Glutamatergic neuron (in vitro differentiated cells): ENCODE measurements at regions not wholly inside any gene's neighbourhood (a gene's known extent, or its start where the extent isn't known, plus 50 kb on each side); places are given as distances from the start of the nearest gene placed in this dataset.

Source experiments
- DNase-seq: peaks from one replicate; pipeline ENCODE4 v3.0.0; 2022
- H3K27ac Mint-ChIP-seq: one replicate; pipeline ENCODE4 v1.8.0; 2020; ENCODE audit warnings: mild to moderate bottlenecking, mixed read lengths, inconsistent platforms; ENCODE audit not compliant: unreplicated experiment
- H3K27me3 Mint-ChIP-seq: one replicate; pipeline ENCODE4 v1.8.0; 2020; ENCODE audit warnings: mild to moderate bottlenecking, moderate library complexity, mixed read lengths, inconsistent platforms; ENCODE audit not compliant: unreplicated experiment
- H3K36me3 Mint-ChIP-seq: one replicate; pipeline ENCODE4 v1.8.0; 2020; ENCODE audit warnings: mild to moderate bottlenecking, mixed read lengths, inconsistent platforms; ENCODE audit not compliant: unreplicated experiment
- H3K4me1 Mint-ChIP-seq: one replicate; pipeline ENCODE4 v1.8.0; 2020; ENCODE audit warnings: mild to moderate bottlenecking, low read depth, mixed read lengths, inconsistent platforms; ENCODE audit not compliant: unreplicated experiment
- H3K4me3 Mint-ChIP-seq: one replicate; pipeline ENCODE4 v1.8.0; 2020; ENCODE audit warnings: mild to moderate bottlenecking, mixed read lengths, inconsistent platforms; ENCODE audit not compliant: unreplicated experiment
- H3K9me3 Mint-ChIP-seq: one replicate; pipeline ENCODE4 v1.8.0; 2020; ENCODE audit warnings: mild to moderate bottlenecking, moderate library complexity, mixed read lengths, inconsistent platforms; ENCODE audit not compliant: unreplicated experiment
- TF ChIP-seq, protein P1 (sequence below): fragments of 200-600 bp; sonication (generic); IDR thresholded peaks from one replicate; pipeline ENCODE4 v1.5.0; 2021; ENCODE audit not compliant: partially characterized antibody, unreplicated experiment

DNA sequence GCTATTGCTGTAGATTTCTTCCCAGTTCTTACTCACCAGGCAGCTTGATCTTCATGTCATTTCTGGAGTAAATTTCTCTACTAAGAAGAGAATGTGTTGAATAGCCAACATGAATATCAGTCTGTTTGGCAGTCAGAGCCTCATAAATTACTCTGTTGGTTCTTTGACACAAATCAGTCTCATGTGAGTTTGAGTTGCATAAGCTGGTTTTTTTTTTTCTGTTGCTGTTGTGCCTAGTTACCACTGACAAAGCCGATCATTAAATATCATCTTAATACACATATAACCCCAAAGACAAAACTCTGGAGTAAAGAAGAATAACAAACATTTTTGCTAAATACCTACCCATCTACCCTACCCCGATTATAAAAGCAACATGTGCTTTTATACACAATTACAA is 240.5 kb upstream of the KCNJ16 start:
- no peak for DNase-seq
- H3K9me3 Mint-ChIP-seq, result peaks cover 3% of the 10 kb centered on the region
- no peak overlapping the region for H3K4me3 Mint-ChIP-seq
- no peaks in the 10 kb centered on the region for H3K4me1 Mint-ChIP-seq
- TF ChIP-seq, protein P1, sequence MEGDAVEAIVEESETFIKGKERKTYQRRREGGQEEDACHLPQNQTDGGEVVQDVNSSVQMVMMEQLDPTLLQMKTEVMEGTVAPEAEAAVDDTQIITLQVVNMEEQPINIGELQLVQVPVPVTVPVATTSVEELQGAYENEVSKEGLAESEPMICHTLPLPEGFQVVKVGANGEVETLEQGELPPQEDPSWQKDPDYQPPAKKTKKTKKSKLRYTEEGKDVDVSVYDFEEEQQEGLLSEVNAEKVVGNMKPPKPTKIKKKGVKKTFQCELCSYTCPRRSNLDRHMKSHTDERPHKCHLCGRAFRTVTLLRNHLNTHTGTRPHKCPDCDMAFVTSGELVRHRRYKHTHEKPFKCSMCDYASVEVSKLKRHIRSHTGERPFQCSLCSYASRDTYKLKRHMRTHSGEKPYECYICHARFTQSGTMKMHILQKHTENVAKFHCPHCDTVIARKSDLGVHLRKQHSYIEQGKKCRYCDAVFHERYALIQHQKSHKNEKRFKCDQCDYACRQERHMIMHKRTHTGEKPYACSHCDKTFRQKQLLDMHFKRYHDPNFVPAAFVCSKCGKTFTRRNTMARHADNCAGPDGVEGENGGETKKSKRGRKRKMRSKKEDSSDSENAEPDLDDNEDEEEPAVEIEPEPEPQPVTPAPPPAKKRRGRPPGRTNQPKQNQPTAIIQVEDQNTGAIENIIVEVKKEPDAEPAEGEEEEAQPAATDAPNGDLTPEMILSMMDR, result no peak
- no peak overlapping the region for H3K27ac Mint-ChIP-seq
- no peaks in the 10 kb centered on the region for H3K36me3 Mint-ChIP-seq
- no peaks in the 10 kb centered on the region for H3K27me3 Mint-ChIP-seq

GRCh38 chr17:69851736-69852135 is 223.3 kb upstream of the KCNJ16 start:
- Mint-ChIP-seq H3K27me3 (no peaks in the 10 kb centered on the region), H3K9me3 (no peaks in the 10 kb centered on the region), H3K36me3 (no peaks in the 10 kb centered on the region), H3K27ac (no peak overlapping the region), H3K4me1 (no peaks in the 10 kb centered on the region), H3K4me3 (no peak overlapping the region)
- no peak for DNase-seq
- TF ChIP-seq, protein P1, result no peak

- H3K27ac Mint-ChIP-seq, result no peak overlapping the region
Observed at GRCh38 chr17:69853541-69854224, 221.3 kb upstream of the KCNJ16 start.

GRCh38 chr17:69854225-69854780 is 220.7 kb upstream of the KCNJ16 start:
- Mint-ChIP-seq H3K4me3 (no peak overlapping the region), H3K4me1 (no peaks in the 10 kb centered on the region), H3K9me3 (no peaks in the 10 kb centered on the region), H3K27ac (no peak overlapping the region), H3K36me3 (peaks cover 4% of the 10 kb centered on the region), H3K27me3 (no peaks in the 10 kb centered on the region)
- TF ChIP-seq, protein P1, result no peak
- no peak for DNase-seq

More at GRCh38 chr17:69853541-69854224, 221.3 kb upstream of the KCNJ16 start:
- H3K4me1 Mint-ChIP-seq, result no peaks in the 10 kb centered on the region
- peaks cover 4% of the 10 kb centered on the region for H3K36me3 Mint-ChIP-seq
- DNase-seq, result no peak
- no peaks in the 10 kb centered on the region for H3K9me3 Mint-ChIP-seq
- no peaks in the 10 kb centered on the region for H3K27me3 Mint-ChIP-seq
- TF ChIP-seq, protein P1, result no peak
- H3K4me3 Mint-ChIP-seq, result no peak overlapping the region

DNA sequence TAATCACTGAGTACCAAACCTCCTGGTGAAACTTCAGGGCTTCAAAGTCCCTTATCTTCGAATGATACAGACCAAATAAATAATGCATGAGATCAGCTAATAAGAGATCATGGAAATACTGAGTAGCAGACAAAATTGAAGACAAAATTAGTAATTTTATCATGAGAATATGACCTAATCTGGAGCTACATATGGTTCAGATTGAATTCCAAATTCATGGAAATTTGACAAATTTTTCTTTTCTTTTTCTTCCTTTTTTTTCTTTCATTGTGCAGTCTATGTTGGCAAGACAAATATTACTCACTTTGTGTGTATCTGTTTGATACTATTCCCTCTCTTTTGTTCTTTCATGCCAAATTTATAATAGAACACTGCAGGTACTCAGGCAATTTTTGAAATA is 218.1 kb upstream of the KCNJ16 start:
- DNase-seq, result no peak
- Mint-ChIP-seq H3K36me3 (peaks cover 4% of the 10 kb centered on the region), H3K9me3 (no peaks in the 10 kb centered on the region), H3K27ac (no peak overlapping the region), H3K4me1 (no peaks in the 10 kb centered on the region), H3K27me3 (no peaks in the 10 kb centered on the region), H3K4me3 (no peak overlapping the region)
- TF ChIP-seq, protein P1, result no peak
